ENCODE measurements at regions not wholly inside any gene's neighbourhood (a gene's known extent, or its start where the extent isn't known, plus 50 kb on each side); places are given as distances from the start of the nearest gene placed in this dataset.

- H3K36me3 ChIP-seq (ENCODE audit: insufficient read depth, low read length) = no peaks in the 10 kb centered on the region
- H2AFZ ChIP-seq (ENCODE audit: low read length) = no peak overlapping the region
- H3K4me1 ChIP-seq (ENCODE audit: insufficient read depth, low read length, severe bottlenecking) = no peaks in the 10 kb centered on the region
- H3K27ac ChIP-seq (ENCODE audit: low read depth, low read length, poor library complexity, severe bottlenecking) = no peak overlapping the region
- TF ChIP-seq, protein P1, sequence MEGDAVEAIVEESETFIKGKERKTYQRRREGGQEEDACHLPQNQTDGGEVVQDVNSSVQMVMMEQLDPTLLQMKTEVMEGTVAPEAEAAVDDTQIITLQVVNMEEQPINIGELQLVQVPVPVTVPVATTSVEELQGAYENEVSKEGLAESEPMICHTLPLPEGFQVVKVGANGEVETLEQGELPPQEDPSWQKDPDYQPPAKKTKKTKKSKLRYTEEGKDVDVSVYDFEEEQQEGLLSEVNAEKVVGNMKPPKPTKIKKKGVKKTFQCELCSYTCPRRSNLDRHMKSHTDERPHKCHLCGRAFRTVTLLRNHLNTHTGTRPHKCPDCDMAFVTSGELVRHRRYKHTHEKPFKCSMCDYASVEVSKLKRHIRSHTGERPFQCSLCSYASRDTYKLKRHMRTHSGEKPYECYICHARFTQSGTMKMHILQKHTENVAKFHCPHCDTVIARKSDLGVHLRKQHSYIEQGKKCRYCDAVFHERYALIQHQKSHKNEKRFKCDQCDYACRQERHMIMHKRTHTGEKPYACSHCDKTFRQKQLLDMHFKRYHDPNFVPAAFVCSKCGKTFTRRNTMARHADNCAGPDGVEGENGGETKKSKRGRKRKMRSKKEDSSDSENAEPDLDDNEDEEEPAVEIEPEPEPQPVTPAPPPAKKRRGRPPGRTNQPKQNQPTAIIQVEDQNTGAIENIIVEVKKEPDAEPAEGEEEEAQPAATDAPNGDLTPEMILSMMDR (IDR thresholded peaks at IDR 0.05; ENCODE audit: low read length) = no peak
- no peak for TF ChIP-seq EZH2 (IDR thresholded peaks at IDR 0.05; ENCODE audit: borderline replicate concordance, low read length)
- no peaks in the 10 kb centered on the region for H3K79me2 ChIP-seq (ENCODE audit: insufficient read depth, low read length)
- no peak overlapping the region for H3K4me2 ChIP-seq (ENCODE audit: low read length)
- no peaks in the 10 kb centered on the region for H4K20me1 ChIP-seq (ENCODE audit: insufficient read depth, low read length)
- no peaks in the 10 kb centered on the region for H3K9me2 ChIP-seq (ENCODE audit: low read depth, low read length)
- no peaks in the 10 kb centered on the region for H3K9me3 ChIP-seq (ENCODE audit: low read length)
- H3K9ac ChIP-seq (ENCODE audit: low read length) = no peak overlapping the region
- no peaks in the 10 kb centered on the region for H3F3A ChIP-seq (ENCODE audit: insufficient read depth, low read length)
- no peaks in the 10 kb centered on the region for H3K27me3 ChIP-seq (ENCODE audit: insufficient read depth, low read length)
- H3K4me3 ChIP-seq (ENCODE audit: low read depth, low read length, poor library complexity, severe bottlenecking) = no peak overlapping the region
Observed at GRCh38 chr9:85171163-85171562, 501.6 kb downstream of the NTRK2 start.

DNA sequence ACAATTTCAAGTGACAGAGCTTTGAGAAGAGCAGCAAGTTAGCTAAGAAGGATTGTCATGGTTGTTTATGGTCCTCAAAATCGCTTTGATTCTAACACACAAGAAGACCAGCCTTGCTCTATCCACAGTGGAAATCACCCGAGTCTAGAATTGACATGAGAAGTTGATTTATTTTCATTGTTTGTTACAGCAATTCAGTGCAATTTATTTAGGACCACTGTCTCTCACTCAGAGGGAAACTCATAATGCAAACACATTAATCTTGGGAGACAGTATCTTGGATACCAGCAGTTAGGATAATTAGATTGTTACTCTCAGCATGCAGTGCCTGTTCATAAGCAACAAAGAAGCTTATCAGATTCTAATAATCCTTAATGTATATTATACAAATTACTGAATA lies 498.9 kb downstream of the NTRK2 start:
- Histone ChIP-seq H3K9me3 (ENCODE audit: low read length) (no peaks in the 10 kb centered on the region), H3K79me2 (ENCODE audit: insufficient read depth, low read length) (no peaks in the 10 kb centered on the region), H3K4me1 (ENCODE audit: insufficient read depth, low read length, severe bottlenecking) (no peaks in the 10 kb centered on the region), H3K4me3 (ENCODE audit: low read depth, low read length, poor library complexity, severe bottlenecking) (no peak overlapping the region), H2AFZ (ENCODE audit: low read length) (no peak overlapping the region), H4K20me1 (ENCODE audit: insufficient read depth, low read length) (no peaks in the 10 kb centered on the region), H3K9ac (ENCODE audit: low read length) (no peak overlapping the region), H3K4me2 (ENCODE audit: low read length) (no peak overlapping the region), H3K27me3 (ENCODE audit: insufficient read depth, low read length) (no peaks in the 10 kb centered on the region), H3K27ac (ENCODE audit: low read depth, low read length, poor library complexity, severe bottlenecking) (no peak overlapping the region), H3K36me3 (ENCODE audit: insufficient read depth, low read length) (no peaks in the 10 kb centered on the region), H3F3A (ENCODE audit: insufficient read depth, low read length) (no peaks in the 10 kb centered on the region), H3K9me2 (ENCODE audit: low read depth, low read length) (no peaks in the 10 kb centered on the region)
- TF ChIP-seq EZH2 (IDR thresholded peaks at IDR 0.05; ENCODE audit: borderline replicate concordance, low read length) = no peak
- TF ChIP-seq, protein P1 (IDR thresholded peaks at IDR 0.05; ENCODE audit: low read length) = no peak

DNA sequence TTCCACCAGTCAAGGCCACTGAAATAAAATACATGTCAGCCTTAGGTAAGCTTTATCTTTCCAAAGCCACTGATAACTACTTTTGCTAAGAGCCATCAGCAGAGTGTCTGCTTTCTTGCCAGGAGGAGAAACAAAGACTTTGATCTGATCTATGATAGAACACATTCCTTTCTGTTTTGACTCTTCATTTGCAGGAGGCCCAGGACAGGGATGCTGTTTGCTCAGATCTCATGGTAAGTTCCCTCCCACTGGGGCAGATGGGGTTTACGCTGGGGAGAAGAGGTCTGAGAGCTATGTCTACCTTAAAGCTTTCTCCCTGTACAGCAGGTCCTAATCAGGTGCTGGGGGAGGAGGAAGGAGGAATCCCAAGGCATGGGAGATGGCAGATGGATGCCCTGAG lies 497.6 kb downstream of the NTRK2 start:
- Histone ChIP-seq H3K4me2 (ENCODE audit: low read length) (no peak overlapping the region), H3K79me2 (ENCODE audit: insufficient read depth, low read length) (no peaks in the 10 kb centered on the region), H3K9me2 (ENCODE audit: low read depth, low read length) (no peaks in the 10 kb centered on the region), H3K27ac (ENCODE audit: low read depth, low read length, poor library complexity, severe bottlenecking) (no peak overlapping the region), H2AFZ (ENCODE audit: low read length) (no peak overlapping the region), H4K20me1 (ENCODE audit: insufficient read depth, low read length) (no peaks in the 10 kb centered on the region), H3F3A (ENCODE audit: insufficient read depth, low read length) (no peaks in the 10 kb centered on the region), H3K9me3 (ENCODE audit: low read length) (no peaks in the 10 kb centered on the region), H3K27me3 (ENCODE audit: insufficient read depth, low read length) (no peaks in the 10 kb centered on the region), H3K9ac (ENCODE audit: low read length) (no peak overlapping the region), H3K4me1 (ENCODE audit: insufficient read depth, low read length, severe bottlenecking) (no peaks in the 10 kb centered on the region), H3K36me3 (ENCODE audit: insufficient read depth, low read length) (no peaks in the 10 kb centered on the region), H3K4me3 (ENCODE audit: low read depth, low read length, poor library complexity, severe bottlenecking) (no peak overlapping the region)
- no peak for TF ChIP-seq EZH2 (IDR thresholded peaks at IDR 0.05; ENCODE audit: borderline replicate concordance, low read length)
- TF ChIP-seq, protein P1 (IDR thresholded peaks at IDR 0.05; ENCODE audit: low read length) = no peak
